Kidney capillary endothelial cell (primary cell): ENCODE measurements at regions not wholly inside any gene's neighbourhood (a gene's known extent, or its start where the extent isn't known, plus 50 kb on each side); places are given as distances from the start of the nearest gene placed in this dataset.

Experiments used
- DNase-seq: peaks from one replicate; pipeline ENCODE4 v3.0.0-alpha.2; 2018; ENCODE audit warnings: low spot score

DNA sequence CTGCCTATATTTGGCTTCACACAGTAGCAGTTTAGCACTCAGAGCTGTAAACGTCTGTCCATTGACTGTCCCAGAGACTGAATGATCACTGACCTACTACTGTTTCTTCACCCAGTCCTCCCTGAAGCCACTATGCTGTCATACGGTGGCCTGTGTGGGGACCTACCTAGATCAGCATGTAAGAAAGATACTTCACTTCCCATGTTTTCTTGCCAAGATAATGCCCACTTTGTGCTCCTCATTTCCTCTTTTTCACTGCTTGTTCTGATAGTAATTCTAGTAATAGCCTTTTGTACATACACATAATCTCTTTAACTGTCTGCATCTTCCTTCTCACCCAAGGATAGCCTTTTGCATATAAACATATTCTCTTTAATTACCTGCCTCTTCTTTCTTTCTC is 109.9 kb upstream of the TIAM2 start:
- no peak for DNase-seq

DNA sequence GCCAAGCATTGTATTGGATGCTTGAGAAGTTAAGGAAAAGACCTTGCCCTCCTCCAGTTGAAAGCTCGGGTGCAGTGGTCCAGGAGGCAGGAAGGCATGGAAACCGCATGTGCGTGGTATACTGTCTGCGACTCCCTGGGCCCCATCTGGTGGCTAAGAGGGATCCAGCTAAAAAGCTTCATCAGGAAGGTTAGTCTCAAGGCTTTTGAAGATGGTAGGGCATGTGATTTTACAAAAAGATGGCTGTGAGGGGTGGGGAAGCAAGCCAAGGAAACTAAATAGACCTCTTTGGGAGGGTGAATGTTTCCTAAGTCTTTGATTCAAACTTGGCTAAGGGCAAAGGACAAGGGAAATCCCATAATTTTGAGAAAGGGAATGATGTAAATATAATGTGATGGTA is 109.1 kb upstream of the TIAM2 start:
- DNase-seq = no peak

DNA sequence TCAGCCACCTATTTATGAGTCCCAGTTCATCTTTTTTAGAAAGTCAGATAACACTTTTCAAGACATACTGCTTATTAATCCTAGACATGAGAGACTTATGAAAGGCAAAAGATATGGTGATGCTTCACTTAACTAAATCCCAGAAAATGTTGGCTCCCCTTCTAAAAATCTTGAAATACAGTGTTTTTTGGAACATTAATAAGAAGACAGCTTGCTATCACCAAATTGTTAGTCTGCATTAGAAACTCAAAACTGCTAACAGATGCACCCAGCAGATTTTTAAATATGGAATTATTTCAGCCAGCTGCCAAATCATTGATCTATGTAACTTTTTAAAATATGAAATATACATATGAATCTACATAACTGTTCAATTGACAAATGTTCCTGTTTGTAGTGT is 108.6 kb upstream of the TIAM2 start:
- no peak for DNase-seq

DNA sequence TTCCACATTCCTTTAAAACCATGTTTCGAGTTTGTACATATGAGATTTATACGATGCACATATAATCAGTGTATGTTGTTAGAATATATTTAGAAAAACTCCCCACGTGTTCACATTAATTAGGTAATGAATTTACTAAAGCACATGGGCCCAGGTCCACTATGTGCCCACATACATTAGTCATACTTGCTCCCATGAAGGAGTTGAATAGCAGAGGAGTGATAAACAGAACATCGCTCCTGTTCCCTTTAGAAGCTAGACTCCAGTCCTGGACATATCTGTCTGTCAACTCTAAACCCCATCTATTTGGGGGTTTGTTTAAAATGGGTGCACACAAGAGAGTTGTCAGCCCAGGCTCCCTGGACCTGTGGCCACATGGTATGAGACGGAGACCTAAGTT is 108.1 kb upstream of the TIAM2 start:
- no peak for DNase-seq

DNA sequence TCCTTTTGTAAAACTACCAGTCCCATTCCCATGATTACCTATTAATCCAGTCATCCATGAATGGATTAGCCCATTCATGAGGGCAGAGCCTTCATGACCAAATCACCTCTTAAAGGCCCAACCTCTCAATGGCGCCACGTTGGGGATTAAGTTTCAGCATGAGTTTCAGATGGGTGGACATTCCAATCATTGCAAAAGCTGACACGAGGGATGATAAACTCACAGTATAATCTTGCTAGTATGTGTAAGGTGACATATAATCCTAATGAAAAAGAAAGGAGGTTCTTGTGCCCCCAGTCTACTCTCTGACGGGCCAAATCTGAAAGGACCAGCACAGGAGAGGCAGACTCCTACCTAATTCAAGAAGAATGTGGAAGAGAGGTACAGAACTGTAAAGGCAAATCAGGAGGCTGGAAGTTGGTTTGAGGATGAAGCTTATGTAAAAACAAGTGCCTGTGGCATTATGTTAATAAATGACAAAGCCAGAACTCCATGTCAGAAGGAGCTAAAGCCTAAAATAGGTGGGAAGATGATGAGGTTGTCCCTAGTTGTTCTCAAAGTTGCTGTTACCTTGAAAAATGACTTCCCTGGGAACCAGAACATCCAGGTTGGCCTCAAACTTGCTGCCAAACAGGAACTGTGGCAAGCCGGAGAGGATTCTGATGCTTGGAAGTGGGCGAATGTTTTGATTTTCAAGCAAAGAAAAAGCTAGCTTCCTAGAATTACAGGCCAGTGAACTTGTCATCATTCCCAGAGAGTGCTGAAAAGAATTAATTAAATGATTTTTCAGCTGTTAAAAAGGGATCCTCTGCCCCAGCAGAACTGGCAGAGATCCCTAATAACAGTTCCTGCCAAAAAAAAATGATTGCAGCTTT is 106.5 kb upstream of the TIAM2 start:
- no peak for DNase-seq

DNA sequence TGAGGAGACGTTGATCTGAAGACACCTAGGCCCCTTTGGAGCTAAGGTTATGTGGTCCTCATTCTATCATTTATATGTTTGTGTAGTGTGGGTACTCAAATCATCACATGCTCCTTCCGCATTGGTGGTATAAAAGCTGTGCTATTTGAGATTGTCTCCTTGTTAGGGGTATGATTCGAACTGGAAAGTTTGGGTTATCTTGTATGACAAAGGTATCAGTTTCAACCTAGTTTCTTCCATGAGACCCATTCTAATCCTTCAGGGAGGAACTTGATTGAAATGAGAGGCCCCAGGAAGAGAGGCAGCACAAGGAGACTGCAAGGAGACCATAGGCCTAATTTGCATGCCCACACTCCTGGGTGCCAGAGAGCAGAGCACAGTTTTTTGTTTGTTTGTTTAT is 104.2 kb upstream of the TIAM2 start:
- no peak for DNase-seq

DNA sequence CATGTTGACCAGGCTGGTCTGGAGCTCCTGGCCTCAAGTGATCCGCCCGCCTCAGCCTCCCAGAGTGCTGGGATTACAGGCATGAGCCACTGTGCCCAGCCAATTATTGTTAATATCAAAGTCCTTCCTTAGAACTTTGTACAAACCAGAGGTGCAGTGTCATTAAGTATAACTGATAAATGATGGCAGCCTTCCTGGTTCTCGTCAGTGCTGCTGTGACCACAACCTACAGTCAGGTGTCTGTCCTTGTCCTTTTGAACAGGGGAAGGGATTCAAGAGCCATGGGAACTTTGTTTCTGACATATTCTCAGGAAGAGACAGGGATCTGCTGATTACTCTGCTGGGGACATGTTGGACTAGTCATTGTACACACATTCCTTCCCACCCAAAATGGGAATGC is 103.2 kb upstream of the TIAM2 start:
- DNase-seq = no peak

DNA sequence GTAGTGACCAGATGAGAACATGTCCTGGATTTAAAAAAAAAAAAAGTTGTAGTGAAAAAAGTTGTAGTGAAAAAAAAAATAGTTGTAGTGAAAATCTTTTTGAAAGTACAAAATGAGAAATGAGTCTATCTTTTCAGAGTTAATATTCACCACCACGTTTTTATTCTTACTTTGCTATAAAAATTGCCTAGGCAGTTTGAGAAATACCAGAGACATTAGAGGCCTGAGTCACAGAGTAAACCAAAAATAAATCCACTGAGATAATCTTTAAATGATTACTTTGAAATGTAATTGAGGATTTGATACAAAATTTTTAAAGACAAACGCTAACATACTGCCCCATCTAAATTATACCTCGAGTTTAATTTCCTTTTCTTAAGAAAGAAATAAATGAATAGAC is 101.2 kb upstream of the TIAM2 start:
- no peak for DNase-seq

DNA sequence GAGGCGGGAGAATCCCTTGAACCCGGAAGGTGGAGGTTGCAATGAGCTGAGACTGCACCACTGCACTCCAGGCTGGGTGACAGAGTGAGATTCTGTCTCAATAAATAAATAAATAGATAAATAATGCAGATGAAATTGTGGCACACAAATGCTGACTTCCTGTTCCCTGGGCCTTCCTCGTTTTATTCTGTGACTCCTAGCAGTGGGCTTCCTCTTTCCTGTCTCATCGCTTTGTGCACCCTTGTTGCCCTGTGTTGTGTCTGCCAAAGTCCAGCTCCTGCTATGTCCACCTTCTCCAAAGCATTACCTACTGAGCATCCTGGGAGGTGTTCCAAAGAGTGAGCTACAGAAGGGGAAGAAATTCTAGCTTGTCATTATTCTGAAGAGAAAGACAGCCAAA is 100.2 kb upstream of the TIAM2 start:
- no peak for DNase-seq

DNA sequence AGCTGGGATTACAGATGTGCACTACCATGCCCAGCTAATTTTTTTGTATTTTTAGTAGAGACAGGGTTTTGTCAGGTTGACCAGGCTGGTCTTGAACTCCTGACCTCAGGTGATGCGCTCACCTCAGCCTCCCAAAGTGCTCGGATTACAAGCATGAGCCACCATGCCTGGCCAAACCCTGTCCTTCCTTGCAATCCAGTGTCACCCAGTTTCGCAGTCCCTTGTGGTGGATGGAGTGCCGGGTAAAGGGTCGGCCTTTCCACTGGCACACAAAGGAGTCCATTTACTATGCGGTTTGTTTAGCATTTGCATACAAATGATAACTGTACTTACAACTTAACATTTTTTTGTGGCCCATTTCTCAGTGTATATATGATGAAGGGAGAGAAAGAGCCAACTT is 99.3 kb upstream of the TIAM2 start:
- DNase-seq = no peak

DNA sequence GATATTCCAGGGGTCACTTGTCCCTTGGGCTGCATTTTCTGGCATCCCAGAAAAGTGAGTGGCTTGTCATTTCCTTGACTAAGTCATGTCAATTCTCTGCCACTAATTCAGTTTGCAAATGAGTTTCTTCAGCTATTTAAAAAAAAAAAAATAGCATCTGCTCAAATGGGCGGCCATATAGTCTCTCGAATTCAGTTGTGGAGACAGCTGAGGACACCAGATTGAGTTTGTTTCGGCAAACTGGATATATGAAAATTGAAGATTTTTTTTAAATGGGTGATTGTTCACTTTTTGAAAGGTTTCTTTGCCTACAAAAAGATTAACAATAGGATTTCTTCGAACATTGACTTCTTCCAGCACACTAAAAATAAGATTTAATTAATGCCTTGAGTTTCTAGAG is 96.3 kb upstream of the TIAM2 start:
- no peak for DNase-seq

DNA sequence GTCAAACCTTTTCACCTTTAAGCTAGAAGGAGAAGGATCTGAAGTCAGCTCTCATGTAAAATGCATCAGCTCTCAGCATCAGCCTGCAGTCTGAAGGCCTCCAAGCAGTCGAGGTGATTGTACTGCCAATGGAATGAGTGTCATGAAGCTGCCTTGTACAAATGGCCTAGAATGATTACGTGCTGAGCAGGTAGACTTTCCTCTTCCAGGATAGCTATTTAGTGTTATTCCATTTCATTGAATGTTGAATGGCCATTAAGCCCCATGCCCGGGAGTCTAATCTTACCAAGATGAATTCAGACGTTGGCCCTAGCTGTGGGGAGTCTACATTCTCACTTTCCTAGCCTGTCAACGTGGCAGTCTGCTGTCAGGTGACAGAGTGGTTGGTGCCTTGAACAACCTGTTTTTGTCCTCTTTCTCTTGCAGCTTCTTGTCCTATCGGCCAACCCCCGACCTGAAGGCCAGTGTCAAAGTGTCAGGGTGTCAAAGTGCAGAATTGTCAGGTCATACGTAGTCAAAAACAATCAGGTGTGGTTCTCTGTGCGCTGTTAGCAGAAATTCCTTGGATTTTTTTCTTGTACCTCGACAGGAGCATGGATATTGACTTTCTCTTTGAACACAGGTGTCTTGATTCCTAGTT is 95.2 kb upstream of the TIAM2 start:
- DNase-seq = no peak

DNA sequence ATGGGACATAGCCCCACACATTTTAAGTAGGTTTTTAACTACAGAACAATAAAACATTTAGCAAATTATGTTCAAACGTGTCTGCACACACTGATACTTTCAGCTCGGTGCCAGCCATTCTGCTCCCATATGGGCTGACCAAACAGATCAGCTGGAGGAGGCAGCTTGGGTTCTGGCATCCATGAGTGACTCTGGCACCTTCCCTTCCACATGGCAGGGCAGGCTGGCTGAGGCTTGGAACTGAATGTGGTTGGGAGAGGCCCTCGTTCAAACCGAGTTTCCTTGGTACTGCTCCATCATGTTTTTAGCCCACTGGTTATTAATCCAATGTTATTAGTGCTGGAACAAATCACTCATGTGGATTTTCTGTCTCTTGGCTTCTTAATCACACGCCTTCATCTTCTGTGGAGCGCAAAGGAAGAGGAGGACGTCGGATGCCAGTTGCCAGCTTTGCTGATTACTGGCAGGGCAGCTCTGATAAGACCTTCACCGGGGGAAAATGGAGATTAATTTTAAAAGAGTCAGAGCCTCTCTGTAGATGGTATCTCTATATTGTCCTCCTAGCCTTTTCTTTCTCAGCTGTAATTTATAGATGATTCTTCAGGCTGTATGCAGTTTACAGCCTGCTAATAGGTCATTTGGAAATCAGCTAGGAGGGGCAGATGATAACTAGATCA is 93.1 kb upstream of the TIAM2 start:
- DNase-seq = no peak

DNA sequence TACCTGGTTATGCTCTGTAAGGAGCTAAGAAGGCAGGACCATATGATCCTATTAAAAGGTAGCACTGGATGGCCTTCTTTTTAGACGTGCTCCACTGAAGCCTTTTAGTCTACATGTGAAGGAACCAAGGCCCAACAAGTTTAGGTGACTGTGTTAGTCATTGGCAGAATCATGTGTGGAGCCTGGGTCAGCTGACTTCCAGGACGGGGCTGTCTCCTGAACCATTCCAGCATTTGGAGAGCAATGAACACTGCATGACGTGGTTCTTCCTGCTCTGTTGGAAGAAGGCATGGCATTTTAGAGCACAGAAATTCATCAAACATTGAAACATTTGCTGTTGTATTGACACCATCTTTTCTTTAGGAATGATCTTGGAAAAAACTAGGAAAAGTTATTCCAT is 87.8 kb upstream of the TIAM2 start:
- peak; percentile 19 for DNase-seq

DNA sequence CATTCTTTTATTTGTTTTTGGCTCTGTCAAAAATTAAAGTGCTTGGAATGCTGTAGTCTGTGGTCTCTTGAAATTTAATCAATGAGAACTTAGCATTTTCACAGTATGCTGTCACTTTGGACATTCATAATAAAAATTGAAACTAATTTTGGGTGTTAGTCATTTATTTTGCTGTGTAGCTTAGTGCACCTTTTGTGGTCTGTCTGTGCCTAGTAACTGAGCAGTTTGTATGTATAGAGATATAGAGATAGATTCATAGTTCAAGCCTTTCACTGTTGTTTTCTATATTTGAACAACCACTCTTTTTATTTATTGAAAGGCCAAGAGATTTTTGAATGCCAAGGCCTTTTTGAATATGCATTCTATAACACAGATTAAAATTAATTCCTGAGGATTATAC is 86.4 kb upstream of the TIAM2 start:
- DNase-seq = no peak

DNA sequence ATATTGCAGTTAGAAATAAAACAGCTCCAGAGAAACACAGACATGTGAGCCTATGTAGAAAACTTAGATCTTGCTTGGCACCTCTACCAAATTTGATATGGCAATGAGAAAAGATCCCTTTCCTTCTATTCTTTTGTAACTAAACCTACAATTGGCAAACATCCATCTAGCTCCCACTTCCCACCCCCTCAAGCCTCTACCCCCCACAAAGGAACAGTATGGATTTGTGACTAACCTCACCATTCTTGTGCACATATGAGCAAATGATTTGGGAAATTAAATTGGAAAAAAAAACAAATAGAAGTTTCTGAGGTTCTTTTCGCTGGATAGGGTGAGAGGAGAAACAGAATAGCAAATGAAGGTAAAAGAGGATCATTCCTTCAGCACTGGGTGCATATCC is 85.8 kb upstream of the TIAM2 start:
- DNase-seq = no peak

DNA sequence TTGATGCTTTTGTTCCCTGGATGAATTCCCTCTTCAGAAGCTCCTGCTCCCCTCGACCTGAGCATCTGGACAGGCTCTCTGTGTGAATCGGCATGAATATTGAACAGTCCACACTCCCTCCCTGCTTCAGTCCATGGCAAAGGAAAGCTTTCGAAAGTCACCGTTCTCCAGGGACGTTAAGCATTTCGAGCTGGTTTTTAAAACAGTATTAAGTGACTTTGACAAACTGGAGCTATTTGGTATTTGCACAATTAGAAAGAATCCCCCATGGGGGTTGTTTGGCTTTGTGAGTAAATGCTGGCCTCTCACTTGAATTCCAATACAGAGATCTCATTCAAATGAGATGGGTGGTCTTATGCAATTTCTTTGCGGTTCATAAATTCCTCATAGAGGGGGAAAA is 85.3 kb upstream of the TIAM2 start:
- no peak for DNase-seq

DNA sequence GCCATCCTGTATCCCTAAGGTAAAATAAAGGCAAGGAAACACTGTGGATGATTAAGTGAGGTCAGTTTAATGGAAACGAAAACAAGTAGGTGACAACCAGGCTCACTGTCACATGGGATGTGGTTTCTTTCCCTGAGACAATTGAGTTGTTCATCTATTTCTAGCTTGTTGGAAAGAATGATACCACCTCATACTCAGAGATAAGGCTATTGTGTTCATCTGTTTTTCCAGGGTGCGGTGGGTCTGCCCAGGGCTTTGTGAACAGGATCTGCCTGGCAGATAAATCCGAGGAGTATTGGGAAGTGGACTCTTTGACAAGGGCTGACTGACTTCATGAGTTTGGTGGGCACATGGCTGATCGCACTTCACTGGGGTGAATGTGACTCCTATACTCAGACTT is 80.8 kb upstream of the TIAM2 start:
- DNase-seq = no peak

DNA sequence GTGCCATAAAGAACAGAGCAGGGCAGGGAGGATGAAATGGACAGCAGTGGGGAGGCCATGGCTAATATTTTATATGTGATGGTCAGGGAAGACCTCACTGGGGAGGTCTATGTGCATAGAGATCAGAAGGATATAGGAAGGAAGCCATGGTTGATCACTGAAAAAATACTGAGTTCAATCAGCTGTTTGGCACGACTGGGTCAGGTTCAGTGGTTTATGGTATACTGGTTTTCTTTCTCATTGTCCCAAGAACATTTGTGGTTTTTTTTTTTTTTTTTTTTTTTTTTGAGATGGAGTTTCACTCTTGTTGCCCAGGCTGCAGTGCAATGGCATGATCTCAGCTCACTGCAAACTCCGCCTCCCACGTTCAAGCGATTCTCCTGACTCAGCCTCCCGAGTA is 78.3 kb upstream of the TIAM2 start:
- DNase-seq = no peak

DNA sequence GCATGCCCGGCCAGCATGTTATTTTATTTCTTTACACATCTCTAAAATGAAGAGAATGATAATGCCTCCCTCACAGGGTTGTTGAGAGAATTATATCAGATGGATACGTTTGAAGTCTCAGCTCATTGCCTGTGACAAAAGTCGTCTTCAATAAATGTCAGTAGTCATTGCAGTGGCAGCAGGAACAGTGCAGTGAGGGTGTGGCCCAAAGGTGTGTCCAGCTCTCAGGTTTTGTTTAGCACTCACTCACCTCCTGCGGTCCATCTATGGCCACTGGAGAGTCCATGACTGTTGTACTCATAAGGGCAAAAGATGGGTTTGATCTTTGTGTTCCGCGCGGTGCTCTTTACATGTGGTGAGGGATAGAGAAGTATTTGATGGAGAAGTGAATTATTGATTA is 77.2 kb upstream of the TIAM2 start:
- DNase-seq = no peak

DNA sequence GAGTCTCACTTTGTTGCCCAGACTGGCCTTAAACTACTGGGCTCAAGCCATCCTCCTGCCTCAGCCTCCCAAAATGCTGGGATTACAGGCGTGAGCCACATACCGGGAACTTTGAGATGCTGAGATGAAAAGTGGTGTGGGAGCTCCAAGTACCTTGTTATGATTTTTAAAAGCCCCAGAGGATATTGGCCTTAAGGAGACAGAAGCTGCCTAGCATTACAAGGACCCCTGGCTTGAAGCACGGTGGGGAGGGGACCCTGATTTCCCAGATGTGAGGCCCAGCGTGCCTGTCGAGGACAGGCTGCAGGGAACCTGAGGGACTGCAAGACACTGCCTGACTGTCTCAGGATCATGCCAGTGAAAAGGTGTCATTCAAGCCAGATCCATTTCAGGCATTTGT is 75.3 kb upstream of the TIAM2 start:
- DNase-seq = no peak

DNA sequence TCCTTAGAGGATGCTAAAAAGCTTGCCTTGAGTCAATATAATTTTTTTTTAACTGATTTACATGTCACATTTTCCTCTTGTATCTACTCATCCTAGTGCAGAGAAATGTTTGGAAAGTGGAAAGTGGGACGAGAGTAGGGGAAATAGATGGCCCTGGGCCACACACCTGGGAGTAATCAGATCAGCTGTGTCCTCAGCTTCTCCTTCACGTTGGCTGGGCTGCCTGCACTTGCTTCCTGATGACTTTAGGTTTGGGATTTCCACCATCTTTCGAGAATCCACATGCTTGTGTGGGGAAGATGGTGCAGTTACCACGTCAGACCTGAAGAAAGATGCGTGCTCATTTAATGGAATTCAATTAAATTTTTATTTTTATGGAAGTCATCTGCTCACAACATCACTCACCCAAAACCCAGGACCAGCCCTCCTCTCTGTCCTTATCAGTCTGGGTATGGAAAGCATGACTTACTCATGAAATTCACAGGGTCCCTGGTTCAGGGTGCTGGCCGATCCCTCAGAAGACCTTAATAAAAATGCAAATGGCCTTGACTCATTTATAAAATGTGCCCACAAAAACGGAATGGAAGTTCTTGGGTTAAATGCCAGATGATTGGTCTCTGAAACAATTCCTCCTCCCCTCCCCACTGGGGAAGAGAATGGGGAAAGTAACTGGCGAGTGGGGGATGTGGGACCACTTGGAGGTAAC is 74.5 kb upstream of the TIAM2 start:
- DNase-seq = no peak

DNA sequence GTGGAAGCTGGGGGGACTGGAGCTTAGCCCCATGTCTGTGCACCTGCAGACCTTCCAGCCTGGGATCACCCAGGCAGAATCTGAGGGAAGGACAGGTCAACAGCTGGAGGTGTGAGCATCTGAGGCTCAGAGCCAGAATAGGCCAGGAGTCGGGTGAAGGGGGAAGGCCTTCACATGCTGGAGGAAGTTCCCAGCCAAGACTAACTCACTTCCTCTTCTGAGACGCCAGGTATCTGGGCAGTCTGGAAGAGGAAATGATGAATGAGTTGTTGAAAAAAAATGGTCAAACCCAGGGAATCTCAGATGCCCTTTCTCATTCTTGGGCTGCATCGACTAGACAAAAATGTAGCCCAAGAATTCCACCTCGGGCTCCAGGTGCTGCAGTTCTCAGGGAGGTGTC is 73.6 kb upstream of the TIAM2 start:
- DNase-seq = peak; percentile 55
